ENCODE measurements at regions not wholly inside any gene's neighbourhood (a gene's known extent, or its start where the extent isn't known, plus 50 kb on each side); places are given as distances from the start of the nearest gene placed in this dataset.

DNA sequence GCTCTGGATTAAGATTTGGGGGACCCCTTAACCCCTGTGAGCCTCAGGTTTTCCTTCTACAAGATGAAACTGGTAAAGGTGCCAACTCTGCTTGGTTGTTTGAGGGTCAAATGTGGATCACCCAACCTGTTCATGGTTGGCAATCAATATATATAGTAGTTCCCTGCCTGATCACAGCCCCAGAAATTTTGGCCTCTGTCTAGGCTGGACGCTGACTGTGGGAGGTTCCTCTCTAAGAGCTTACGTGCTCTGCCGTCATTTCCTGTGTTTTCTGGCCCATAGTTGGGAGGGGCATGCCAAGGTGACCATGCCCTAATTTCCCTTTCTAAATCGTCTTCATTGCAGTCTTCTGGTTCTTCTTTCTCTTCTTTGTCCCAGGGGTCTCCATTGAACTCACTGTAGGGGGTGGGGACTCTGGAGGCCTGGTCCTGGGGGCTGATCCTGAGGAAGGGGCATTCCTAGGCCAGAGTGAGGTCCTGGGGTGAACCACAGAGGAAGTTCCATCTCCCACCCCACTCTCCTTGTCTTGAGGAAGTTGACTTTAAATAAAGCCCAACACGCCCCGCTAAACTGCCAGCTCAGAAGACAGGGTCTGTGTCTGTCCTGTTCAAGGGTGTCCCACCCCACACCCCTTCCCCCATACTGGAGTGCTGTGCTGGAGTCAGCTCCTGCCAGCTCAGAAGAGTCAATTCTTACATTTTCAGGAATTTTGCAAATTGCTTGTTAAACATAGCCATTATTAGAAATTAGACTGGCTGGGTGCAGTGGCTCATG is 98.9 kb upstream of the SDK1 start:
- TF ChIP-seq, protein P1, sequence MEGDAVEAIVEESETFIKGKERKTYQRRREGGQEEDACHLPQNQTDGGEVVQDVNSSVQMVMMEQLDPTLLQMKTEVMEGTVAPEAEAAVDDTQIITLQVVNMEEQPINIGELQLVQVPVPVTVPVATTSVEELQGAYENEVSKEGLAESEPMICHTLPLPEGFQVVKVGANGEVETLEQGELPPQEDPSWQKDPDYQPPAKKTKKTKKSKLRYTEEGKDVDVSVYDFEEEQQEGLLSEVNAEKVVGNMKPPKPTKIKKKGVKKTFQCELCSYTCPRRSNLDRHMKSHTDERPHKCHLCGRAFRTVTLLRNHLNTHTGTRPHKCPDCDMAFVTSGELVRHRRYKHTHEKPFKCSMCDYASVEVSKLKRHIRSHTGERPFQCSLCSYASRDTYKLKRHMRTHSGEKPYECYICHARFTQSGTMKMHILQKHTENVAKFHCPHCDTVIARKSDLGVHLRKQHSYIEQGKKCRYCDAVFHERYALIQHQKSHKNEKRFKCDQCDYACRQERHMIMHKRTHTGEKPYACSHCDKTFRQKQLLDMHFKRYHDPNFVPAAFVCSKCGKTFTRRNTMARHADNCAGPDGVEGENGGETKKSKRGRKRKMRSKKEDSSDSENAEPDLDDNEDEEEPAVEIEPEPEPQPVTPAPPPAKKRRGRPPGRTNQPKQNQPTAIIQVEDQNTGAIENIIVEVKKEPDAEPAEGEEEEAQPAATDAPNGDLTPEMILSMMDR (IDR thresholded peaks at IDR 0.05; ENCODE audit: low read depth, low read length, poor library complexity, severe bottlenecking): no peak
- no peak for TF ChIP-seq EZH2phosphoT487 (IDR thresholded peaks at IDR 0.05; ENCODE audit: borderline replicate concordance, low read length)
